IPS DF 6.9 (cell line): ENCODE measurements at regions not wholly inside any gene's neighbourhood (a gene's known extent, or its start where the extent isn't known, plus 50 kb on each side); places are given as distances from the start of the nearest gene placed in this dataset.

Experiments used
- DNase-seq: peaks from one replicate; pipeline ENCODE4 v3.0.0-alpha.2; 2013; ENCODE audit warnings: low read depth, low spot score
- H3K27ac ChIP-seq: one replicate; pipeline ENCODE4 v1.5.1; 2013; ENCODE audit warnings: low read length, control low read depth
- H3K27me3 ChIP-seq: 2 replicates; pipeline ENCODE4 v1.6.1; 2013; ENCODE audit warnings: mild to moderate bottlenecking, low read length; ENCODE audit not compliant: control insufficient read depth, insufficient read depth
- H3K36me3 ChIP-seq: 2 replicates; pipeline ENCODE4 v1.6.1; 2013; ENCODE audit warnings: low read length; ENCODE audit not compliant: control insufficient read depth, insufficient read depth
- H3K4me1 ChIP-seq: 2 replicates; pipeline ENCODE4 v1.6.1; 2013; ENCODE audit warnings: low read length; ENCODE audit not compliant: control insufficient read depth, insufficient read depth
- H3K4me3 ChIP-seq: 2 replicates; pipeline ENCODE4 v1.5.1; 2013; ENCODE audit warnings: mild to moderate bottlenecking, low read length
- H3K9me3 ChIP-seq: 2 replicates; pipeline ENCODE4 v1.6.1; 2013; ENCODE audit warnings: low read length, inconsistent platforms; ENCODE audit not compliant: control insufficient read depth, insufficient read depth
- WGBS: extraction: QIAGEN DNeasy Blood & Tissue Kit; methylation state at CpG from one replicate; pipeline ENCODE4 v1.1.7; 2013; ENCODE audit warnings: mixed read lengths, missing lambda C conversion rate; ENCODE audit not compliant: insufficient read length, insufficient coverage; 5-methylcytosine and 5-hydroxymethylcytosine counted together

DNA sequence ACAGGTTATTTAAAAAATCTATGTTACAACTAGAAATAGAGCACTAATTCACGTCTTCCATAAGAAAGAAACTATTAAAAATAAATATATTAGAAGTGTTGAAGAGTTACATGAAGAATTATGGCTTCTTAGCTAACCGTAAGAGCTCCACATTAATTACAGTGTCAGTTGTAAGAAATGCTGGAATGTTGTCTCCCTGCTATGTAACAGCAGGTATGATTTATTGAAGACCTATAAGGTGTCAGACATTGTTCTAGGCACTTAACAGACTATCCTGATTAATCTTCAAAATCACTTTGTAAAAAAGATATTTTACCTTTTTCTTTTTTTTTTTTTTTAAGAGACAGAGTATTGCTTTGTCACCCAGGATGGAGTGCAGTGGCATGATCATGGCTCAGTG lies 75.8 kb upstream of the NEBL start:
- no peak for DNase-seq
- H3K9me3 ChIP-seq: no peaks in the 10 kb centered on the region
- no peaks in the 10 kb centered on the region for H3K4me1 ChIP-seq
- WGBS: no CpG with 5 or more reads among the region's 2 CpGs
- no peaks in the 10 kb centered on the region for H3K27me3 ChIP-seq
- no peak overlapping the region for H3K27ac ChIP-seq
- no peaks in the 10 kb centered on the region for H3K36me3 ChIP-seq
- H3K4me3 ChIP-seq: no peak overlapping the region

GRCh38 chr10:20971901-20972300 lies 74.8 kb upstream of the NEBL start:
- Histone ChIP-seq H3K4me1 (no peaks in the 10 kb centered on the region), H3K9me3 (no peaks in the 10 kb centered on the region), H3K27me3 (no peaks in the 10 kb centered on the region), H3K36me3 (no peaks in the 10 kb centered on the region), H3K27ac (no peak overlapping the region), H3K4me3 (no peak overlapping the region)
- no CpG with 5 or more reads among the region's 3 CpGs for WGBS
- DNase-seq: no peak

GRCh38 chr10:20970708-20971107 lies 73.6 kb upstream of the NEBL start:
- no CpG with 5 or more reads among the region's 4 CpGs for WGBS
- DNase-seq: no peak

GRCh38 chr10:20970044-20970443 lies 72.9 kb upstream of the NEBL start:
- Histone ChIP-seq H3K4me1 (no peaks in the 10 kb centered on the region), H3K36me3 (no peaks in the 10 kb centered on the region), H3K27ac (no peak overlapping the region), H3K9me3 (no peaks in the 10 kb centered on the region), H3K4me3 (no peak overlapping the region), H3K27me3 (no peaks in the 10 kb centered on the region)
- no peak for DNase-seq
- WGBS: no CpG with 5 or more reads among the region's 3 CpGs

More at GRCh38 chr10:20970708-20971107, 73.6 kb upstream of the NEBL start:
- Histone ChIP-seq H3K27ac (no peak overlapping the region), H3K27me3 (no peaks in the 10 kb centered on the region), H3K36me3 (no peaks in the 10 kb centered on the region), H3K4me3 (no peak overlapping the region), H3K9me3 (no peaks in the 10 kb centered on the region), H3K4me1 (no peaks in the 10 kb centered on the region)

- no peak overlapping the region for H3K27ac ChIP-seq
- no CpG with 5 or more reads among the region's 3 CpGs for WGBS
Observed at GRCh38 chr10:20966426-20966825, 69.3 kb upstream of the NEBL start.

GRCh38 chr10:20963721-20964595 lies 66.8 kb upstream of the NEBL start:
- Histone ChIP-seq H3K27me3 (no peaks in the 10 kb centered on the region), H3K9me3 (no peaks in the 10 kb centered on the region), H3K27ac (no peak overlapping the region), H3K4me3 (no peak overlapping the region), H3K36me3 (no peaks in the 10 kb centered on the region), H3K4me1 (0 out of 2 replicates have a peak, but pooled peaks cover 3% of the 10 kb centered on the region)
- no peak for DNase-seq
- no CpG with 5 or more reads among the region's 5 CpGs for WGBS

More at GRCh38 chr10:20966426-20966825, 69.3 kb upstream of the NEBL start:
- Histone ChIP-seq H3K4me3 (no peak overlapping the region), H3K36me3 (no peaks in the 10 kb centered on the region), H3K9me3 (no peaks in the 10 kb centered on the region), H3K4me1 (0 out of 2 replicates have a peak, but pooled peaks cover 3% of the 10 kb centered on the region), H3K27me3 (no peaks in the 10 kb centered on the region)
- no peak for DNase-seq

DNA sequence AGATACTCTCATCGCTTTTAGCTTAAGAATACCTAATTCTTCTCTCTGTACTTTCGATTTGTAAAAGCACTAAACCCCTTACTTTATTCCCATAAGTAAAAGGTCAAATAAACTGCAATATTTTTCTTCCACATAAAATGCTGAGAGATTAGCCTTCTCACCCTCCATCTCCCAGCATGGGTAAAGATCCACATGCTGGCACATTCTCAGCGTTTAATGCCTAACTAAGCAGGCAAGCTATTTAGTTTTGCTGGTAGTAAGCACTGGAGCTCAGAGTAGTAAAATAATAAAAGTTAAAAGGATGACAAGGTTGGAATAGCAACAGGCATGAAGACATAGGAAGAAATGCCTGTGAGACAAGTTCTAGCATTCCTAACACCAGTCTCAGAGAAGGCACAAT lies 65.9 kb upstream of the NEBL start:
- 0 out of 2 replicates have a peak, but pooled peaks cover 3% of the 10 kb centered on the region for H3K4me1 ChIP-seq

DNA sequence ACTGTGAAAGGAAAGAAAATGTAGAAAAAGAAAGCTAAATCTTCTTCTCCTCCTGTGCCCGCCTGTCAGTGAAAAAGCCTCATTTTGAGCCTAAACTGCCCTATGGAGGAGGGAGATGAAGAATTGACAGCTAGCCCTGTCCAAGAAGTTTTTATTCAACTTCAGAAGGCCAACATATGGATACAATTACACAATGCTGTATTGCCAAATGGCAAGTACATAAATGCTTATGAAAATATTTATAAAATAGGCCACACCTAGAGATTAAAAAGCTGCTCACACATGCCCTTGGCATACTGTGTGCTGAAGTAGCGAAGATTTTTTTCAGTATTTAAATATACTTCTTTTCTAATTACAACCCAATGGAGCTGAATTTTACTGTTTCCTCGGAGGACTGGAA lies 65.1 kb upstream of the NEBL start:
- H3K4me1 ChIP-seq: 0 out of 2 replicates have a peak, but pooled peaks cover 3% of the 10 kb centered on the region
- WGBS: no CpG with 5 or more reads among the region's 3 CpGs
- no peaks in the 10 kb centered on the region for H3K9me3 ChIP-seq
- no peaks in the 10 kb centered on the region for H3K27me3 ChIP-seq
- no peak overlapping the region for H3K4me3 ChIP-seq
- no peaks in the 10 kb centered on the region for H3K36me3 ChIP-seq
- H3K27ac ChIP-seq: no peak overlapping the region
- no peak for DNase-seq

More for the DNA sequence above, 65.9 kb upstream of the NEBL start:
- no peaks in the 10 kb centered on the region for H3K9me3 ChIP-seq
- no CpG with 5 or more reads among the region's 3 CpGs for WGBS
- no peak overlapping the region for H3K4me3 ChIP-seq
- H3K27me3 ChIP-seq: no peaks in the 10 kb centered on the region
- no peak for DNase-seq
- no peak overlapping the region for H3K27ac ChIP-seq
- no peaks in the 10 kb centered on the region for H3K36me3 ChIP-seq

- Histone ChIP-seq H3K27me3 (no peaks in the 10 kb centered on the region), H3K36me3 (no peaks in the 10 kb centered on the region), H3K4me3 (no peak overlapping the region), H3K4me1 (0 out of 2 replicates have a peak, but pooled peaks cover 3% of the 10 kb centered on the region), H3K27ac (no peak overlapping the region), H3K9me3 (no peaks in the 10 kb centered on the region)
- no CpG with 5 or more reads among the region's 1 CpG for WGBS
- DNase-seq: no peak
Observed at GRCh38 chr10:20959242-20959641, 62.1 kb upstream of the NEBL start.

- H3K27me3 ChIP-seq: no peaks in the 10 kb centered on the region
- no peaks in the 10 kb centered on the region for H3K36me3 ChIP-seq
- 100% methylated on average over 1 of the region's 3 CpGs for WGBS
- H3K4me1 ChIP-seq: 0 out of 2 replicates have a peak, but pooled peaks cover 3% of the 10 kb centered on the region
- DNase-seq: no peak
- H3K27ac ChIP-seq: no peak overlapping the region
- H3K4me3 ChIP-seq: no peak overlapping the region
- H3K9me3 ChIP-seq: no peaks in the 10 kb centered on the region
Observed at GRCh38 chr10:20958764-20959163, 61.7 kb upstream of the NEBL start.
